IMR-90 (cell line): ENCODE measurements at regions not wholly inside any gene's neighbourhood (a gene's known extent, or its start where the extent isn't known, plus 50 kb on each side); places are given as distances from the start of the nearest gene placed in this dataset.

Experiments
- ATAC-seq: fragments of 200-7000 bp; cut with Tn5 transposase; 2 replicates; pipeline ENCODE4 v1.9.1; 2020; ENCODE audit warnings: low read depth, mild to moderate bottlenecking, moderate library complexity
- BruUV-seq: library from RNA; stranded (reverse); fragments of 400-500 nt; replicated peaks from 2 replicates; lab custom pipeline; 2021; lab: Mats Ljungman, UMichigan
- CTCF ChIA-PET: fragments of 300-600 bp; formaldehyde crosslinking; extraction: SDS; loops from one replicate; lab custom pipeline; 2021; ENCODE audit warnings: antibody characterized with exemption; lab: Yijun Ruan, JAX
- POLR2A ChIA-PET: fragments of 300-600 bp; sonication (Branson Sonifier 250); formaldehyde crosslinking; loops from one replicate; lab custom pipeline; 2022; ENCODE audit warnings: antibody characterized with exemption; ENCODE audit not compliant: unreplicated experiment; lab: Charles Lee
- DNase-seq: peaks from one replicate; pipeline ENCODE4 v3.0.0; 2013
- H2AFZ ChIP-seq: replicated peaks from 2 replicates; pipeline ENCODE3; 2013; ENCODE audit warnings: low read length, mild to moderate bottlenecking; ENCODE audit not compliant: poor library complexity
- H2AK5ac ChIP-seq: 2 replicates; pipeline ENCODE4 v1.6.1; 2013; ENCODE audit warnings: low read depth, low read length, inconsistent platforms
- H2AK9ac ChIP-seq: replicated peaks from 2 replicates; pipeline ENCODE3; 2013; ENCODE audit warnings: mild to moderate bottlenecking, low read depth, low read length, moderate library complexity; ENCODE audit not compliant: poor library complexity
- H2BK120ac ChIP-seq: 2 replicates; pipeline ENCODE4 v1.6.1; 2013; ENCODE audit warnings: low read depth, low read length, inconsistent platforms
- H2BK15ac ChIP-seq: 3 replicates; pipeline ENCODE4 v1.6.1; 2013; ENCODE audit warnings: low read depth, low read length, inconsistent platforms
- H2BK20ac ChIP-seq: 2 replicates; pipeline ENCODE4 v1.6.1; 2013; ENCODE audit warnings: low read depth, mild to moderate bottlenecking, inconsistent platforms, low read length, moderate library complexity
- H2BK5ac ChIP-seq: 2 replicates; pipeline ENCODE4 v1.6.1; 2013; ENCODE audit warnings: mild to moderate bottlenecking, low read depth, low read length, inconsistent platforms; ENCODE audit not compliant: poor library complexity, severe bottlenecking
- H3K14ac ChIP-seq: replicated peaks from 2 replicates; pipeline ENCODE4 v1.6.1; 2013; ENCODE audit warnings: low read depth, low read length, inconsistent platforms
- H3K18ac ChIP-seq: 2 replicates; pipeline ENCODE4 v1.6.1; 2013; ENCODE audit warnings: low read depth, low read length, control low read depth
- H3K23ac ChIP-seq: 2 replicates; pipeline ENCODE4 v1.6.1; 2013; ENCODE audit warnings: low read depth, low read length, inconsistent platforms
- H3K27ac ChIP-seq: 2 replicates; pipeline ENCODE4 v1.5.1; 2013; ENCODE audit warnings: mild to moderate bottlenecking, control low read depth, low read length; ENCODE audit not compliant: insufficient read depth
- H3K27me3 ChIP-seq: 2 replicates; pipeline ENCODE4 v1.6.1; 2013; ENCODE audit warnings: low read length; ENCODE audit not compliant: control insufficient read depth, insufficient read depth
- H3K36me3 ChIP-seq: 2 replicates; pipeline ENCODE4 v1.6.1; 2013; ENCODE audit warnings: low read length, mixed read lengths; ENCODE audit not compliant: control insufficient read depth, insufficient read depth
- H3K4ac ChIP-seq: 2 replicates; pipeline ENCODE4 v1.6.1; 2013; ENCODE audit warnings: low read depth, low read length, inconsistent platforms
- H3K4me1 ChIP-seq: 2 replicates; pipeline ENCODE4 v1.6.1; 2013; ENCODE audit warnings: low read length, mixed read lengths; ENCODE audit not compliant: control insufficient read depth, insufficient read depth
- H3K4me2 ChIP-seq: 2 replicates; pipeline ENCODE4 v1.6.1; 2013; ENCODE audit warnings: low read depth, mild to moderate bottlenecking, control low read depth, low read length, moderate library complexity
- H3K4me3 ChIP-seq: 2 replicates; pipeline ENCODE4 v1.5.1; 2013; ENCODE audit warnings: low read depth, mild to moderate bottlenecking, control low read depth, low read length, moderate library complexity; ENCODE audit not compliant: insufficient read depth
- H3K56ac ChIP-seq: 2 replicates; pipeline ENCODE4 v1.6.1; 2013; ENCODE audit warnings: low read length, inconsistent platforms; ENCODE audit not compliant: insufficient read depth; ENCODE audit errors: extremely low read depth
- H3K79me1 ChIP-seq, 2 experiments: 2 replicates each; pipeline ENCODE4 v1.6.1; 2013; ENCODE audit warnings: low read length in 2 of 2, inconsistent platforms in 1 of 2, low read depth in 1 of 2
- H3K9ac ChIP-seq: 2 replicates; pipeline ENCODE4 v1.6.1; 2013; ENCODE audit warnings: low read depth, low read length, control low read depth
- H3K9me1 ChIP-seq: 2 replicates; pipeline ENCODE4 v1.6.1; 2013; ENCODE audit warnings: low read length, inconsistent platforms; ENCODE audit not compliant: insufficient read depth
- H3K9me3 ChIP-seq: 2 replicates; pipeline ENCODE4 v1.6.1; 2013; ENCODE audit warnings: low read length; ENCODE audit not compliant: control insufficient read depth, insufficient read depth
- H4K20me1 ChIP-seq: 2 replicates; pipeline ENCODE4 v1.6.1; 2013; ENCODE audit warnings: low read length, inconsistent platforms; ENCODE audit not compliant: insufficient read depth
- H4K5ac ChIP-seq: 2 replicates; pipeline ENCODE4 v1.6.1; 2013; ENCODE audit warnings: mild to moderate bottlenecking, low read depth, low read length, control low read depth
- H4K8ac ChIP-seq, 2 experiments: 2 replicates each; pipeline ENCODE4 v1.6.1; 2013; ENCODE audit warnings: low read depth in 2 of 2, low read length in 2 of 2, control low read depth in 1 of 2, inconsistent platforms in 1 of 2
- H4K91ac ChIP-seq: 2 replicates; pipeline ENCODE4 v1.6.1; 2013; ENCODE audit warnings: low read depth, low read length, inconsistent platforms; ENCODE audit not compliant: insufficient read depth
- RAD21 ChIP-seq: IDR thresholded peaks from 2 replicates; pipeline ENCODE4 v1.6.1; 2012; ENCODE audit warnings: low read length, improper control_type of control experiment
- WGBS, 2 experiments: methylation state at CpG; one replicate each; pipeline versions ENCODE4 v1.1.5 to v1.1.7; 2013; ENCODE audit warnings: missing lambda C conversion rate in 2 of 2; ENCODE audit not compliant: insufficient read length in 1 of 2; ENCODE audit errors: extremely low coverage in 2 of 2; 5-methylcytosine and 5-hydroxymethylcytosine counted together
- dilution Hi-C: fragments of 300-500 bp; cut with HindIII; formaldehyde crosslinking; loops from one replicate; pipeline ENCODE4 v1.14.3; 2018; ENCODE audit warnings: low sequenced_read_pairs; ENCODE audit not compliant: unreplicated experiment
- in situ Hi-C: fragments of 300-500 bp; cut with MboI; formaldehyde crosslinking; loops from 3 replicates; pipeline ENCODE4 v1.14.3; 2019; ENCODE audit warnings: low sequenced_read_pairs, inconsistent platforms, mixed read lengths
- intact Hi-C: fragments of 100-400 bp; cut with micrococcal nuclease; formaldehyde crosslinking; loops from 2 replicates; pipeline ENCODE4 v1.10.0; 2022

- no peak overlapping the region for H3K14ac ChIP-seq
- dilution Hi-C loops (no loop called here), in situ Hi-C loops (no loop called here)
Observed at GRCh38 chr20:39280875-39281274, 318.7 kb downstream of the DHX35 start.

More at GRCh38 chr20:39280875-39281274, 318.7 kb downstream of the DHX35 start:
- Histone ChIP-seq H3K4me2 (no peak overlapping the region), H2AK5ac (no peak overlapping the region), H2BK20ac (no peak overlapping the region), H3K23ac (no peak overlapping the region), H2AFZ (no peak overlapping the region), H3K4ac (no peak overlapping the region), H3K18ac (no peak overlapping the region), H3K4me3 (no peak overlapping the region), H4K20me1 (no peaks in the 10 kb centered on the region), H3K27me3 (no peaks in the 10 kb centered on the region), H2BK15ac (no peak overlapping the region), H3K9me1 (no peaks in the 10 kb centered on the region), H3K79me1 (no peaks in the 10 kb centered on the region), H3K9me3 (no peaks in the 10 kb centered on the region), H2BK120ac (no peak overlapping the region), H4K8ac (no peak overlapping the region), H4K5ac (no peak overlapping the region), H3K9ac (no peak overlapping the region), H2BK5ac (no peak overlapping the region), H3K27ac (no peak overlapping the region), H4K91ac (no peak overlapping the region), H3K36me3 (no peaks in the 10 kb centered on the region), H2AK9ac (no peak overlapping the region), H3K4me1 (no peaks in the 10 kb centered on the region), H3K56ac (no peak overlapping the region)
- ATAC-seq (no peak), DNase-seq (no peak)
- no CpG with 5 or more reads among the region's 3 CpGs for WGBS, 2 experiments
- CTCF ChIA-PET: no interaction called here
- no peak for TF ChIP-seq RAD21
- no TSS peak for BruUV-seq
- POLR2A ChIA-PET: no interaction called here
- intact Hi-C loops: no loop called here
